ENCODE measurements at regions not wholly inside any gene's neighbourhood (a gene's known extent, or its start where the extent isn't known, plus 50 kb on each side); places are given as distances from the start of the nearest gene placed in this dataset.

GRCh38 chr12:9351136-9351535 lies 142.9 kb upstream of the PZP start (continued):
- TF ChIP-seq CHD7 (IDR thresholded peaks at IDR 0.05; ENCODE audit: insufficient replicate concordance, low read length) (no peak), CREB1 (IDR thresholded peaks at IDR 0.05) (no peak), SIX5 (IDR thresholded peaks at IDR 0.05; ENCODE audit: low read depth, low read length) (no peak), POU5F1 (IDR thresholded peaks at IDR 0.05; ENCODE audit: low read depth, low read length) (no peak), JUND (IDR thresholded peaks at IDR 0.05; ENCODE audit: low read length) (no peak)
